NB4 (cell line): ENCODE measurements at regions not wholly inside any gene's neighbourhood (a gene's known extent, or its start where the extent isn't known, plus 50 kb on each side); places are given as distances from the start of the nearest gene placed in this dataset.

Experiments
- MYC ChIP-seq: IDR thresholded peaks from 2 replicates; pipeline ENCODE4 v1.6.1; 2011; ENCODE audit warnings: low read depth, low read length
- TF ChIP-seq, protein P1 (sequence below): IDR thresholded peaks from one replicate; pipeline ENCODE4 v1.5.1; 2012; ENCODE audit warnings: low read depth, low read length

DNA sequence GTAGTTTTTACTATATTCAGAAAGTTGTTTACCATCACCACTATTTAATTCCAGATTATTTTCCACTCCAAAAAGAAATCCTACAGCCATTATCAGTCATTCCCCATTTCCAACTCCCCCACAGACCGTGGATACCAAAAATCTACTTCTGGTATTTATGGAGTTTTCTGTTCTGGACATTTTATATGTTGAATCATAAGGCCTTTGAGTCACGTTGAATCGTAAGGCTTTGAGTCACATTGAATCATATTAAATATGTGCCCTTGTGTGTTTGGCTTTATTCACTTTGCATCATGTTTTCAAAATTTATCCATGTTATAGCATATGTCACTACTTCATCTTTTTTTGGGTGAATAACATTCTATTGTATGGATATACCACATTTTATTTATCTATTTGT, 454.1 kb upstream of the NUDT12 start:
- TF ChIP-seq, protein P1, sequence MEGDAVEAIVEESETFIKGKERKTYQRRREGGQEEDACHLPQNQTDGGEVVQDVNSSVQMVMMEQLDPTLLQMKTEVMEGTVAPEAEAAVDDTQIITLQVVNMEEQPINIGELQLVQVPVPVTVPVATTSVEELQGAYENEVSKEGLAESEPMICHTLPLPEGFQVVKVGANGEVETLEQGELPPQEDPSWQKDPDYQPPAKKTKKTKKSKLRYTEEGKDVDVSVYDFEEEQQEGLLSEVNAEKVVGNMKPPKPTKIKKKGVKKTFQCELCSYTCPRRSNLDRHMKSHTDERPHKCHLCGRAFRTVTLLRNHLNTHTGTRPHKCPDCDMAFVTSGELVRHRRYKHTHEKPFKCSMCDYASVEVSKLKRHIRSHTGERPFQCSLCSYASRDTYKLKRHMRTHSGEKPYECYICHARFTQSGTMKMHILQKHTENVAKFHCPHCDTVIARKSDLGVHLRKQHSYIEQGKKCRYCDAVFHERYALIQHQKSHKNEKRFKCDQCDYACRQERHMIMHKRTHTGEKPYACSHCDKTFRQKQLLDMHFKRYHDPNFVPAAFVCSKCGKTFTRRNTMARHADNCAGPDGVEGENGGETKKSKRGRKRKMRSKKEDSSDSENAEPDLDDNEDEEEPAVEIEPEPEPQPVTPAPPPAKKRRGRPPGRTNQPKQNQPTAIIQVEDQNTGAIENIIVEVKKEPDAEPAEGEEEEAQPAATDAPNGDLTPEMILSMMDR, result no peak
- no peak for TF ChIP-seq MYC
